Pancreas (tissue), 10 donors: ENCODE measurements at regions not wholly inside any gene's neighbourhood (a gene's known extent, or its start where the extent isn't known, plus 50 kb on each side); places are given as distances from the start of the nearest gene placed in this dataset.
"Not testable (repeated sequence)": the region's sequence is repeated elsewhere in the genome, so short reads cannot be mapped to it uniquely, and the experiment has no call there.

Experiments
- ATAC-seq, 4 donors: fragments of 200-7000 bp; cut with Tn5 transposase; one replicate each; pipeline versions ENCODE4 v1.8.0 to v1.9.1; 2020; ENCODE audit warnings: mild to moderate bottlenecking in 4 of 4, moderate library complexity in 4 of 4
- DNase-seq, 6 donors: peaks; one replicate each; pipeline ENCODE4 v3.0.0-alpha.2; 2020
- FAIRE-seq: peaks from 2 replicates; lab custom pipeline; 2012; peaks lifted over from hg19 to GRCh38; lab: Jason Lieb, UNC
- H3K27ac ChIP-seq, 4 donors: fragments of 200-600 bp; sonication (generic); 1 replicate in 3 of 4; 2 replicates in 1 of 4; pipeline versions ENCODE4 v1.5.0 to v1.8.0; 2020
- H3K27me3 ChIP-seq, 4 donors: fragments of 200-600 bp; one replicate each; pipeline ENCODE4 v1.8.0; 2021
- H3K36me3 ChIP-seq, 3 donors: fragments of 200-600 bp; sonication (generic) in 1 of 3; one replicate each; pipeline versions ENCODE4 v1.5.0 to v1.8.0; 2020 to 2021
- H3K4me1 ChIP-seq, 3 donors: fragments of 200-600 bp; one replicate each; pipeline ENCODE4 v1.8.0; 2021
- H3K4me3 ChIP-seq, 4 donors: fragments of 200-600 bp; sonication (generic) in 2 of 4; one replicate each; pipeline versions ENCODE4 v1.5.0 to v1.8.0; 2020 to 2021
- H3K9me3 ChIP-seq, 4 donors: fragments of 200-600 bp; one replicate each; pipeline ENCODE4 v1.8.0; 2021
- CTCF ChIP-seq, 4 donors: fragments of 200-600 bp; sonication (generic) in 3 of 4; IDR thresholded peaks; one replicate each; pipeline versions ENCODE4 v1.5.0 to v1.8.0; 2021; ENCODE audit warnings: antibody characterized with exemption in 4 of 4
- WGBS, 2 donors: extraction: QIAGEN DNeasy Blood & Tissue Kit; methylation state at CpG; one replicate each; pipeline ENCODE4 v1.1.7; 2013; 5-methylcytosine and 5-hydroxymethylcytosine counted together
- intact Hi-C, 3 donors: fragments of 100-400 bp; cut with DNase I; formaldehyde crosslinking; loops; one replicate each; pipeline versions ENCODE4 v1.11.1 to v1.14.2; 2022
- donor health status: healthy with polysubstance abuse.
- donor health status: DM: no; HTN: no; CAD: no; lungs with moderate emphysema.
- donor health status: DM: no; HTN: no; CAD: no.
- donor health status: control.
- donor health status: control.
- donor health status: Bipolar disorder and iron deficiency.
- donor health status: DM: yes; HTN: yes; CAD: no.
- donor health status: DM: no; HTN: no; CAD: no.
- donor health status: DM: no; HTN: no; CAD: no.
- donor health status: DM: yes; HTN: yes; CAD: no.

DNA sequence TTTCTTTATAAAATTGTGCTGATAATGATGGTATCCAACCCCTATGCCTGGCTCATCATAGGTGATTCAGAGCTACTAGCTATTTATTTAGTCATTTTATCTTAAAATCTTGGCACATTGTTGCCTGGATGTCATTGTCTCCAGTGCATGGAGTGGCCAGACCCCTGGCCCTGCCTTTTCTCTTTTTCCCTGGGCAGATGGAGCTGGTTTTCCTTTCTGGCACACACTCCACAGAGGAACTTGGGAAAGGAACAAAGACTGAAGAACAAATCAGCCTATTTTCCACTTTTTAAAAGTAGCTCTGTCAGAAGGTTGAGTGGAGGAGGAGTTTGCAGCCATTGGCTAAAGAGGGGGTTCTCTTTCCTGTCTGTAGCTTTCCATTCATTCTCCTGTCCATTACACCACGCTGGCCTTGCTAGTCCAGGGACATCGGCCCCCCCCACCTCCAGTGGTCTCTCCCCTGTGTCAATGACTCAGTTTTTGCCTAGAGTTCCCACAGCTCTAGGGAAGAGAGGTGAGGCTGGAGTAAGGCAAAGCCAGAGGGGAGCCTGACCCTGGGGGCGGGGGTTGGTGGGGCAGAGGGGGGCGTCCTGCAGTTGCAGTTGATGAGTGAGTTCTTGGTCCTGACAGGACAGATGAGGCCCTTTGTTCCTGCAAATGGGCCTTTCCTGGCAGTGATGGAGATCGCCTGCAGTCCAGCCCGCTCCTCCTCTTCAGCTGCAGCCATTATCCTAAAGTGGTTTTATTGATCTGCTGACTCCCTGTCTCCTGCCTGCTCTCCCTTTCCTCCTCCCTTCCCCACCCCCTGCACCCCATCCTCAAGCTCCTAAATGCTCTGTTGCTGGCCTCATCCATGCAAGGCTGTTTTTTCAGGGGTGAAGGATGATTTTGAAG is 774.5 kb downstream of the DHX35 start:
- Histone ChIP-seq H3K27ac (no peak overlapping the region), H3K4me1 (no peaks in the 10 kb centered on the region), H3K36me3 (no peaks in the 10 kb centered on the region), H3K27me3 (no peaks in the 10 kb centered on the region), H3K4me3 (no peak overlapping the region), H3K9me3 (no peaks in the 10 kb centered on the region)
- intact Hi-C loops, result no loop called here
- no peak for ATAC-seq
- no peak for TF ChIP-seq CTCF (IDR thresholded peaks at IDR 0.05)
- DNase-seq, result no peak
- no peak for FAIRE-seq
- 53 to 62% methylated on average over 6 of the region's 6 CpGs for WGBS, 2 donors

DNA sequence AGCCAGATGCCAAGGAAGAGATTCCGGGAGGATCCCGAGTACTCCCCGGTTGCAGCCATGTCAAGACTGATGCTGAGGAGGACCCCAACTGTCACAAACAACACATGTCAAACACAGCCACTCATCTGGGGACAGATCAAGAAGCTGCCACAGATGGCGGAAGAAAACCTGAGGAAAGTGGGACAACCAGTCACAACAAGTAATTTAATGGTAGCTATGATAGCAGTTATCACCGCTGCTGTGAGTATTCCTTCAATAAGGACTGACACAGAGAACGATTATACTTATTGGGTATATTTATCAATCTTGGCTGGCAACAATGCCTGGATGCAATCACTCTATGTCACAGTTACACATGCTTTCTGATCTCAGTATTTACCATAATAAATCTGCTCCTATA is 763.4 kb downstream of the DHX35 start:
- H3K27ac ChIP-seq, FAIRE-seq, H3K27me3 ChIP-seq, H3K36me3 ChIP-seq, H3K9me3 ChIP-seq, intact Hi-C loops, H3K4me1 ChIP-seq, H3K4me3 ChIP-seq, ATAC-seq, DNase-seq: not testable (repeated sequence)
- 83 to 89% methylated on average over 6 of the region's 6 CpGs for whole genome bisulfite sequencing, 2 donors

GRCh38 chr20:39719293-39719692 is 757.1 kb downstream of the DHX35 start:
- DNase-seq, result no peak
- FAIRE-seq, result no peak
- Histone ChIP-seq H3K4me1 (no peaks in the 10 kb centered on the region), H3K27ac (no peak overlapping the region), H3K9me3 (no peaks in the 10 kb centered on the region), H3K27me3 (no peaks in the 10 kb centered on the region), H3K36me3 (no peaks in the 10 kb centered on the region), H3K4me3 (no peak overlapping the region)
- no peak for ATAC-seq
- WGBS, 2 donors, result 86 to 92% methylated on average over 2 of the region's 2 CpGs
- TF ChIP-seq CTCF (IDR thresholded peaks at IDR 0.05), result no peak
- intact Hi-C loops, result no loop called here

DNA sequence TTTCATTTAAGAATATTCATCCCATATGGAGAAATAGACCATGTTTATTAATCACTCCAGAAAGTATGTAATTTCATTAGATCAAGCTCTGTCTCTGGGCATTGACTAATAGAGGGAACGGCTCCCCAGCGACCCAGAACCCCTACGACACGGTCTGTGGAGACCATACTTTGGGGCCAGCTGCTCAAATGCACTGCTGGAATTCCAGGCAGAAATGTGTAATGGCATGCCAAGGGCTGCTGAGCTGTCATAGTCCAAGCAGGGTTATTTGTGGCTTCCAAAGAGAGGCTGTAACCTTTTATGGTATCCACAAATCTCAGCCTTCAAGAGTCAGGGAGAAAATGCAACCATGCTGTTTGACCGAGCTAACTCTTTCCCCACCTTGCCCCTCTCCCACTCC is 755.8 kb downstream of the DHX35 start:
- Histone ChIP-seq H3K27me3 (no peaks in the 10 kb centered on the region), H3K27ac (no peak overlapping the region), H3K4me3 (no peak overlapping the region), H3K4me1 (no peaks in the 10 kb centered on the region), H3K9me3 (no peaks in the 10 kb centered on the region), H3K36me3 (no peaks in the 10 kb centered on the region)
- WGBS, 2 donors, result 73 to 84% methylated on average over 5 of the region's 5 CpGs
- no peak for DNase-seq
- no peak for ATAC-seq
- intact Hi-C loops, result no loop called here
- FAIRE-seq, result no peak
- TF ChIP-seq CTCF (IDR thresholded peaks at IDR 0.05), result no peak

GRCh38 chr20:39716796-39717341 is 754.7 kb downstream of the DHX35 start:
- Histone ChIP-seq H3K27ac (no peak overlapping the region), H3K4me3 (no peak overlapping the region), H3K27me3 (no peaks in the 10 kb centered on the region), H3K9me3 (no peaks in the 10 kb centered on the region), H3K4me1 (no peaks in the 10 kb centered on the region), H3K36me3 (no peaks in the 10 kb centered on the region)
- intact Hi-C loops, result no loop called here
- TF ChIP-seq CTCF (IDR thresholded peaks at IDR 0.05), result no peak
- ATAC-seq (no peak), DNase-seq (no peak), FAIRE-seq (no peak)
- 42 to 62% methylated on average over 1 of the region's 1 CpG for WGBS, 2 donors
